ENCODE measurements at regions not wholly inside any gene's neighbourhood (a gene's known extent, or its start where the extent isn't known, plus 50 kb on each side); places are given as distances from the start of the nearest gene placed in this dataset.

GRCh38 chr1:105556266-105556665 lies 1500.2 kb upstream of the PRMT6 start:
- DNase-seq (ENCODE audit: low spot score): no peak
- Histone ChIP-seq H3K9me3 (ENCODE audit: low read length) (no peaks in the 10 kb centered on the region), H3K27ac (ENCODE audit: low read depth, low read length, poor library complexity, severe bottlenecking) (no peak overlapping the region), H3K4me1 (ENCODE audit: insufficient read depth, low read length, poor library complexity, severe bottlenecking) (no peaks in the 10 kb centered on the region), H3K4me3 (ENCODE audit: low read depth, low read length, poor library complexity, severe bottlenecking) (no peak overlapping the region), H2AFZ (ENCODE audit: low read length) (no peak overlapping the region), H3K36me3 (ENCODE audit: insufficient read depth, low read length) (no peaks in the 10 kb centered on the region), H3K79me2 (ENCODE audit: insufficient read depth, low read depth, low read length) (no peaks in the 10 kb centered on the region), H4K20me1 (ENCODE audit: insufficient read depth, low read length) (no peaks in the 10 kb centered on the region), H3K9me2 (ENCODE audit: insufficient read depth, low read length) (no peaks in the 10 kb centered on the region), H3K4me2 (ENCODE audit: low read length) (no peak overlapping the region)
- no peak for TF ChIP-seq CTCF (conservative IDR thresholded peaks at IDR 0.05; ENCODE audit: low read length)
- no peak for TF ChIP-seq EZH2phosphoT487 (IDR thresholded peaks at IDR 0.05; ENCODE audit: borderline replicate concordance, low read depth, low read length)
- POLR2A ChIA-PET: interaction anchor here (0.5 kb wide), 2 partner anchors 101 to 574 kb away, joined by 3 to 4 read pairs; no protein-coding TSS in a partner anchor
- CTCF ChIA-PET (ENCODE audit: unreplicated experiment): no interaction called here
- intact Hi-C loops (cut with micrococcal nuclease; ENCODE audit: unreplicated experiment): no loop called here
- BruUV-seq (replicated peaks): no TSS peak

GRCh38 chr1:105558023-105558422 lies 1498.5 kb upstream of the PRMT6 start:
- DNase-seq (ENCODE audit: low spot score): no peak
- H3K4me1 ChIP-seq (ENCODE audit: insufficient read depth, low read length, poor library complexity, severe bottlenecking): no peaks in the 10 kb centered on the region
- H3K79me2 ChIP-seq (ENCODE audit: insufficient read depth, low read depth, low read length): no peaks in the 10 kb centered on the region
- no peaks in the 10 kb centered on the region for H3K36me3 ChIP-seq (ENCODE audit: insufficient read depth, low read length)
- no peak for TF ChIP-seq EZH2phosphoT487 (IDR thresholded peaks at IDR 0.05; ENCODE audit: borderline replicate concordance, low read depth, low read length)
- TF ChIP-seq CTCF (conservative IDR thresholded peaks at IDR 0.05; ENCODE audit: low read length): no peak
- POLR2A ChIA-PET: no interaction called here
- intact Hi-C loops (cut with micrococcal nuclease; ENCODE audit: unreplicated experiment): no loop called here
- CTCF ChIA-PET (ENCODE audit: unreplicated experiment): no interaction called here
- no peaks in the 10 kb centered on the region for H3K9me2 ChIP-seq (ENCODE audit: insufficient read depth, low read length)
- no peak overlapping the region for H3K4me3 ChIP-seq (ENCODE audit: low read depth, low read length, poor library complexity, severe bottlenecking)
- H3K9me3 ChIP-seq (ENCODE audit: low read length): no peaks in the 10 kb centered on the region
- no peak overlapping the region for H2AFZ ChIP-seq (ENCODE audit: low read length)
- BruUV-seq (replicated peaks): no TSS peak
- no peaks in the 10 kb centered on the region for H4K20me1 ChIP-seq (ENCODE audit: insufficient read depth, low read length)
- no peak overlapping the region for H3K4me2 ChIP-seq (ENCODE audit: low read length)
- no peak overlapping the region for H3K27ac ChIP-seq (ENCODE audit: low read depth, low read length, poor library complexity, severe bottlenecking)

- Histone ChIP-seq H4K20me1 (ENCODE audit: insufficient read depth, low read length) (no peaks in the 10 kb centered on the region), H3K4me1 (ENCODE audit: insufficient read depth, low read length, poor library complexity, severe bottlenecking) (no peaks in the 10 kb centered on the region), H3K9me2 (ENCODE audit: insufficient read depth, low read length) (no peaks in the 10 kb centered on the region), H3K4me3 (ENCODE audit: low read depth, low read length, poor library complexity, severe bottlenecking) (no peak overlapping the region), H2AFZ (ENCODE audit: low read length) (no peak overlapping the region), H3K79me2 (ENCODE audit: insufficient read depth, low read depth, low read length) (no peaks in the 10 kb centered on the region), H3K9me3 (ENCODE audit: low read length) (no peaks in the 10 kb centered on the region), H3K27ac (ENCODE audit: low read depth, low read length, poor library complexity, severe bottlenecking) (no peak overlapping the region), H3K36me3 (ENCODE audit: insufficient read depth, low read length) (no peaks in the 10 kb centered on the region), H3K4me2 (ENCODE audit: low read length) (no peak overlapping the region)
- no peak for DNase-seq (ENCODE audit: low spot score)
- intact Hi-C loops (cut with micrococcal nuclease; ENCODE audit: unreplicated experiment): no loop called here
- TF ChIP-seq EZH2phosphoT487 (IDR thresholded peaks at IDR 0.05; ENCODE audit: borderline replicate concordance, low read depth, low read length): no peak
- TF ChIP-seq CTCF (conservative IDR thresholded peaks at IDR 0.05; ENCODE audit: low read length): no peak
- no TSS peak for BruUV-seq (replicated peaks)
- CTCF ChIA-PET (ENCODE audit: unreplicated experiment): no interaction called here
- POLR2A ChIA-PET: interaction anchor here (1.2 kb wide), 1 partner anchor 61 kb away, joined by 4 read pairs; no protein-coding TSS in a partner anchor
These were observed 1491.5 kb upstream of the PRMT6 start for GRCh38 chr1:105565006-105565405.

Data from OCI-LY7 (cell line).